NCI-H128 (cell line): ENCODE measurements at regions not wholly inside any gene's neighbourhood (a gene's known extent, or its start where the extent isn't known, plus 50 kb on each side); places are given as distances from the start of the nearest gene placed in this dataset.
"Not testable (repeated sequence)": the region's sequence is repeated elsewhere in the genome, so short reads cannot be mapped to it uniquely, and the experiment has no call there.

Source experiments
- DNase-seq: peaks from one replicate; lab custom pipeline; 2025; ENCODE audit not compliant: unreplicated experiment; lab: John Stamatoyannopoulos, UW

GRCh38 chr6:18527836-18528743 is 140.9 kb downstream of the RNF144B start:
- no peak for DNase-seq

GRCh38 chr6:18530201-18530600 is 143.1 kb downstream of the RNF144B start:
- DNase-seq = no peak

GRCh38 chr6:18532139-18532538 is 145.0 kb downstream of the RNF144B start:
- no peak for DNase-seq

- DNase-seq = no peak
Measured at GRCh38 chr6:18533793-18534192, 146.6 kb downstream of the RNF144B start.

DNA sequence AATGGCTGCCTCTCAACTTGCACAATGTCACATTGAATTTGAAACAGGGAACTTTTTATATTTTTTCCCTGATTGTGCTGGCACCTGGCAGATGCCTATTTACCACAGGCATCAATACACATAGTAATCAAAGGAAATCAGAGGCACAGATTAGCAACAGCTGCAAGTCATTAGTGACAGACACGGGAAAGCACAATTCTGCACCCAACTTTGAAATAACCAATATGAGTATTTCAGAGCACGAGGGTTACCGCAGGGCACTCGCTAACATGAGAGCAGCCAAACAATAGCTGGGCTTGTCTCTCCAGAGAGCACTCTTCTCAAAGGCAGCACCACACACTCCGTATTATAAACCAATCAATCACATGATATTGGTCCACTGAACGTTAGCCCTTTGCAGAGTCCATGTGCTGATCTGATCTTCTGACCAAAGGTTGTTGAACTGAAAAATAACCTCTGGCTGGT is 149.5 kb downstream of the RNF144B start:
- no peak for DNase-seq

DNA sequence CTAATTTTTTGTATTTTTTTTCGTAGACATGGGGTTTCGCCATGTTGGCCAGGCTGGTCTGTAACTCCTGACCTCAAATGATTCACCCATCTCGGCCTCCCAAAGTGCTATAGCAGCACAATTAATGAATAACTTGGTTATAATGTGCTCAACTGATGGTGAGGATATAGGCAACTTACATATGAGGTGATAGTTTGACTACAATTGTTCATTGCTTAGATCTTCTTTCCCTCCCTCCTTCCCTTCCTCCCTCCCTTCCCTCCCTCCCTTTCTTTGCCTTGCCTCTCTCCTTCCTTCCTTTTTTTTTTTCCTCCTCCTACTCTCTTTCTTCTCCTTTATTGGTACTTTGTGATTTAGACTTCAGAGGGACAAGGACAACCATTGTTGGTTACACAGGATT is 151.2 kb downstream of the RNF144B start:
- no peak for DNase-seq

GRCh38 chr6:18543051-18543450 is 155.9 kb downstream of the RNF144B start:
- no peak for DNase-seq

DNA sequence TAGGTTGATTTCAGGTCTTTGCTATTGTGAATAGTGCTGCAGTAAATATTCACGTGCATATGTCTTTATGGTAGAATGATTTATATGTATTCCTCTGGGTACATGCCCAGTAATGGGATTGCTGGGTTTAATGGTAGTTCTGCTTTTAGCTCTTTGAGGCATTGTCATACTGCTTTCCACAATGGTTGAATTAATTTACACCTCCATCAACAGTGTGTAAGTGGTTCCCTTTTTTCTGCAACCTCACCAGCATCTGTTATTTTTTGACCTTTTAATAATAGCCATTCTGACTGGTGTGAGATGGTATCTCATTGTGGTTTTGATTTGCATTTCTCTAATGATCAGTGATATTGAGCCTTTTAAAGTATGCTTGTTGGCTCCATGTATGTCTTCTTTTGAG is 158.0 kb downstream of the RNF144B start:
- DNase-seq = not testable (repeated sequence)

- no peak for DNase-seq
Measured at GRCh38 chr6:18545726-18546125, 158.6 kb downstream of the RNF144B start.

DNA sequence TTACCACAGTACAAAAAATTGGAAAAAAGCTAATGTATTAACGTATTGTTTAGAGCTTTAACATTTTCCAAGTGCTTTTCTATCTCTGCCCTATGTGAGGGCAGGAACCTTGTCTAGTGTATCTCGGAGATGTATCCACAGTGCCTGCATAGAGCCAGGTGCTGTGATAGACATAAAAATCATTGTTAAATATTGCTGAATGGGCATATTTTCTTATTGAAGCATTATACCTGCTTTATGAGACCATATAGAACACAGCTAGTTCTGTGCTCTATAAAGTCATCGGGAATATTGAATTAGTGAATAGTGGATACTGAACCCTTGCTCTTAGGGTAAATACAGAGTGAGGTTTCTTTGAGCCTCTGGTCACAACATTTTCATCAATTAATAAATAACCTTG is 163.0 kb downstream of the RNF144B start:
- no peak for DNase-seq

- DNase-seq = no peak
Measured at GRCh38 chr6:18551228-18551627, 164.1 kb downstream of the RNF144B start.

GRCh38 chr6:18555750-18556149 is 168.6 kb downstream of the RNF144B start:
- DNase-seq = no peak

GRCh38 chr6:18561037-18561750 is 174.0 kb downstream of the RNF144B start:
- DNase-seq = no peak

GRCh38 chr6:18562726-18563125 is 175.6 kb downstream of the RNF144B start:
- no peak for DNase-seq

DNA sequence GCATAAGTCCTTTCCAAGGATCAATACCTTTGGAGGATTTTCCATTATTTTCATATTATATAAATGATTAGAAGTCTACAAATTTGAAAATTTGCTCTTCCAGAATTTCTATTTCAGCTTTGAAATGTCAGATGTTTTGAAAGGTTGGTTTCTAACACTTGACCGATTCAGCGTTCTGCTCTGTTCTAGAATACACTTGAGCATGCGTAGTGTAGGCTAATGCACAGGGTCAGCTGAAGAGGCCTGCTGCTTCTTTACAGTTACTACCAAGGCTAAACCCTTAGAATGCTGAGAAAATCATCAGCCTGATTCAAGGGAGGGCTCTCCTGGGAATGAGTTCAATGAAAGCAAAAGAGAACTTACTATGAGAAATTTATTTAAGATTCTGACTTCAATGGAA is 177.6 kb downstream of the RNF144B start:
- no peak for DNase-seq

DNA sequence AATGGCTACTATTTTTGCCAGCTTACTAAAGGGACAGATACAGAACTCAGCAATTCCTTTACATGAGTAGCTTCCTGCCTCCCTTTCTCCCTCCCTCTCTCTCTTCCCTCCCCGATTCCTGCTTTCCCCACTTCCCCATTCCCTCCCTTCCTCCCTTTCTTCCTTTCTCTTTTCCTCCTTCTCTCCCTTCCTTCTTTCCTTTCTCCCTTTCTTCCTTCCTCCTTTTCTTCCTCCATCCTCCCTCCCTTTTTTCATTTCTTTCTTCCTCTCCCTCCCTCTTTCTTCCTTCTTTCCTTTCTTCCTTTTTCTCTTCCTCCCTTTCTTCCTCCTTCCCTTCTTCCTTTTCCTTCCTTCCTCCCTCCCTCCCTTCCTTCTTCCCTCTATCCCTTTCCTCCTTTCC is 178.1 kb downstream of the RNF144B start:
- no peak for DNase-seq

GRCh38 chr6:18567380-18567779 is 180.2 kb downstream of the RNF144B start:
- DNase-seq = no peak

GRCh38 chr6:18577491-18577890 is 190.3 kb downstream of the RNF144B start:
- DNase-seq = no peak

DNA sequence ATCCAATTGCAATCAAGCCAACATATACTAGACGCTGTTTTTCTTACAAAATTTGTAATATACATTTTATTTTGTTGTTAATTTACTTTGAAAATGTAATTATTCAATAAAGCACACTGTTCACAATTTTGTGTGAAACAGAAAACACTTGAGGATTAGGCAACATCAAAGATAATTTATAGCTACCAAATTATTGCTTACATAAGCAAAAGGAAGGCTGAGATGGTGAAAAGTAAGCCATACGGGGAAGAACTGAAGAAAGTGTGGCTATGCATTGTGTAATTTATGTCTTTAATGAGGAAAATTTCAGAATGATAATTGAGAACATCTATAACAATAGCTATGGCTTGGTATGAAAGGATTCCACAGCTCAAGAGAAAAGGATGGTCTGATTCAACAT is 192.0 kb downstream of the RNF144B start:
- DNase-seq = no peak

DNA sequence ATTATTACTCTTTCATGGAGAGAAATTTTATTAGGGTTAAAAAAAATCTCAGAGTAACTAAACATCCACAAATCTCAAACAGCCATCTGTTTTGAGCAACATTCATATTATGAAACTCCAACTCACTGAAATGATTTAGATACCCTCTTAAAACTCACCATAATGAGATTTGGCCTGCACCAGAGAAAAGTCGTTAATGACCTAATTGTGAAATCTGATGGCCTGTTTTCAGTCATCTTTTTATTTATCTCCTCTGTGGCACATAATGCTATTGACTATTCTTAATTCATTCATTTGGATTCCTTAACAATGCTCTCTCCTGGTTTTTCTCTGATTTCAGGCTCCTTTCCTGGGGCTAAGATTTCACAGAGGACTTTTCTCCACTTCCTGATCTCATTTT is 192.7 kb downstream of the RNF144B start:
- no peak for DNase-seq

DNA sequence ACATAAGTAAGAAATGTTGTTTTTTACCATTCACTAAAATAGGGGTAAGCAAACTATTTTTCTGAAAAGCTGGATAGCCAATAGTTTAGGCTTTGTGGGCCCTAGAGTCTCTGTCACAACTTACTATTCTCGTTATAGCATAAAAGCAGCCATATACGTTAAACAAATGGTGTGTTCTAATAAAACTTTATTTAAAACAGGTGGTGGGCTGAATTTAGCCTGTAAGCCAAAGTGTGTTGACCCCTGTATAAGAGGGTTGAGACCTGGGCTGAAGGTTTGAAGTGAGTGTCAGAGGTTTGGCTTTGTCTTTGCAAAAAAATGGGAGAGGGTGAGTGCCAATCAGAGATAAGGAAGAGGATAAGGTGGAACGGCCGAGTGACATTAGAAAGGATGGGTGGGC is 197.2 kb downstream of the RNF144B start:
- no peak for DNase-seq

GRCh38 chr6:18585032-18585573 is 198.0 kb downstream of the RNF144B start:
- DNase-seq = no peak
